SJSA1 (cell line): ENCODE measurements at regions not wholly inside any gene's neighbourhood (a gene's known extent, or its start where the extent isn't known, plus 50 kb on each side); places are given as distances from the start of the nearest gene placed in this dataset.

Experiments used
- DNase-seq, 2 experiments: peaks; one replicate each; pipeline ENCODE4 v3.0.0-alpha.2; 2015 to 2020; ENCODE audit warnings: low spot score in 2 of 2, low read depth in 1 of 2
- H3K27ac ChIP-seq: fragments of 250-450 bp; sonication (Bioruptor Pico); 2 replicates; pipeline ENCODE4 v1.5.1; 2020; ENCODE audit warnings: mild to moderate bottlenecking, moderate library complexity
- H3K27me3 ChIP-seq: fragments of 250-450 bp; sonication (Bioruptor Pico); replicated peaks from 2 replicates; pipeline ENCODE4 v1.5.1; 2020; ENCODE audit warnings: mild to moderate bottlenecking, moderate library complexity
- H3K36me3 ChIP-seq: fragments of 250-450 bp; sonication (Bioruptor Pico); 2 replicates; pipeline ENCODE4 v1.5.1; 2020; ENCODE audit warnings: mild to moderate bottlenecking
- H3K4me1 ChIP-seq: fragments of 250-450 bp; sonication (Bioruptor Pico); replicated peaks from 2 replicates; pipeline ENCODE4 v1.6.1; 2021; ENCODE audit warnings: mild to moderate bottlenecking
- H3K4me3 ChIP-seq: fragments of 250-450 bp; sonication (Bioruptor Pico); 2 replicates; pipeline ENCODE4 v1.5.1; 2020; ENCODE audit warnings: mild to moderate bottlenecking
- H3K9me3 ChIP-seq: fragments of 250-450 bp; sonication (Bioruptor Pico); replicated peaks from 2 replicates; pipeline ENCODE4 v1.5.1; 2020; ENCODE audit warnings: mild to moderate bottlenecking

GRCh38 chr12:67001251-67001650 is 267.9 kb upstream of the CAND1 start:
- DNase-seq = no peak
- H3K36me3 ChIP-seq = no peaks in the 10 kb centered on the region
- H3K4me3 ChIP-seq = no peak overlapping the region

DNA sequence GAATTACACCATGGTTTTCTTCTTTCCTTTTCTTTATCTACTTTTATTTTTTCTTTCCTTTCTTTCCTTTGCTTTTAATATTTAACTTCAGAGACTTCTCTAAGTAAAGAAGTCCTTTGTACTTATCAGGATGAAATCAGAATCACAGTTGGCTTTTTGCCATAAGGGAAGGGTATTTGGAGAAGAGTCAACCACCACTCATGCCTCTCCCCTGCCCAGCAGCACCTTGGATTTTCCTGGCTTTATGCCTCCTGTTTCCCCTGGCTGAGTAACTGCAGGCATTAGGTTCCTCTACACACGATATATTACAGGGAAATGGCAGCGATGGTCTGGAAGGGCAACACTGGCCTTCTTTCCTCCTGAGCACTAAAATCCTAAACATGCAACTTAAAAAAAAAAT is 266.4 kb upstream of the CAND1 start:
- H3K4me1 ChIP-seq = no peaks in the 10 kb centered on the region
- H3K4me3 ChIP-seq = no peak overlapping the region
- no peak for DNase-seq
- H3K27ac ChIP-seq = no peak overlapping the region
- H3K9me3 ChIP-seq = no peaks in the 10 kb centered on the region
- no peaks in the 10 kb centered on the region for H3K36me3 ChIP-seq
- peaks cover 17% of the 10 kb centered on the region; the same call in 1 of the 2 replicates for H3K27me3 ChIP-seq

More at GRCh38 chr12:67001251-67001650, 267.9 kb upstream of the CAND1 start:
- Histone ChIP-seq H3K27me3 (peaks cover 15% of the 10 kb centered on the region; the same call in 1 of the 2 replicates), H3K27ac (no peak overlapping the region), H3K4me1 (no peaks in the 10 kb centered on the region), H3K9me3 (no peaks in the 10 kb centered on the region)

DNA sequence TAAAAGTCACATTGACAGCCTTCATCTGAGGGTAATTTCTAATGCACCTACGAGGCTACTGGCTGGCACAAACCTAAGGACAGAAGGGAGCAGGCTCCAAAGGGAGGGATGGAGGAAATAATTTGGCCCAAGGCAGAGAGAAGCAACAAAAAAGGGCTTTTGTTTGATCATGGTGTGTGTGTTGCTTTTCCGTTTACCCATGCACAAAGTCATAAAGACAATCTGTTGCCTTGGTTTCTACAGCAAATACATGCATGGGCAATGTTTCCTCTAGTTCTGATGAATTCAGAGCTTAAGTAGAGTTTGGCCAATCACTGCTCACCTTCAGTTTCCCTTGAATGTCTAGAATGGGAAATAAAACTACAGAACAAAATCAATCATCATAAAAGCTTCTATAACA is 262.5 kb upstream of the CAND1 start:
- Histone ChIP-seq H3K9me3 (no peaks in the 10 kb centered on the region), H3K27me3 (peaks cover 20% of the 10 kb centered on the region; the same call in 1 of the 2 replicates), H3K36me3 (no peaks in the 10 kb centered on the region), H3K4me1 (no peaks in the 10 kb centered on the region), H3K4me3 (no peak overlapping the region), H3K27ac (no peak overlapping the region)
- DNase-seq = no peak

GRCh38 chr12:67014642-67015041 is 254.5 kb upstream of the CAND1 start:
- H3K9me3 ChIP-seq = no peaks in the 10 kb centered on the region

DNA sequence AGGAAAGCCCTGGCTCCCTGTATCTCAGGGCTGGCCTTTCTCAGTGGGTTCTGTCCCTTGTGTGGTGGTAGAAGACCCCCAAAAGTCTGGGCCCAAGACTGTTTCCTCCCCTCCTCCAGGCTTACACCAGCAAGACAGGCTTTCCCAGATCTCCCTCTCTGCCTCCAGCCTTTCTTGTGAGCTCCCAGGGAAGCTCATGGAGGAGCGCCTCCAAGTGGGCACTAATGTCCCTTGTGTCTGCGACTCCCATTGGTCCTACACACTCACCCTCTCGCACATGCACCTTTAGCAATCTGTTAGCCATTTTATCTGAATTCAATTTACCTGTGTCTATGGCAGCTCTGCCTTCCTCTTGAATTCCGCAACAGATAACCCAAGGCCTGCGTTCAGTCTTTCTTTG is 251.1 kb upstream of the CAND1 start:
- Histone ChIP-seq H3K9me3 (no peaks in the 10 kb centered on the region), H3K4me1 (no peaks in the 10 kb centered on the region), H3K4me3 (no peak overlapping the region), H3K27me3 (peaks cover 5% of the 10 kb centered on the region; the same call in 1 of the 2 replicates), H3K27ac (no peak overlapping the region), H3K36me3 (no peaks in the 10 kb centered on the region)
- no peak for DNase-seq

More at GRCh38 chr12:67014642-67015041, 254.5 kb upstream of the CAND1 start:
- no peak for DNase-seq
- H3K27me3 ChIP-seq = peaks cover 3% of the 10 kb centered on the region; the same call in 1 of the 2 replicates
- no peak overlapping the region for H3K27ac ChIP-seq
- H3K4me3 ChIP-seq = no peak overlapping the region
- H3K4me1 ChIP-seq = no peaks in the 10 kb centered on the region
- H3K36me3 ChIP-seq = no peaks in the 10 kb centered on the region

- H3K9me3 ChIP-seq = no peaks in the 10 kb centered on the region
- no peak for DNase-seq
Measured at GRCh38 chr12:67019070-67019469, 250.1 kb upstream of the CAND1 start.

GRCh38 chr12:67025543-67026114 is 243.5 kb upstream of the CAND1 start:
- H3K4me1 ChIP-seq = no peaks in the 10 kb centered on the region
- H3K27me3 ChIP-seq = peaks cover 10% of the 10 kb centered on the region
- DNase-seq = peak in 1 of 2 experiments; percentile 40
- no peak overlapping the region for H3K27ac ChIP-seq
- H3K4me3 ChIP-seq = no peak overlapping the region
- H3K9me3 ChIP-seq = no peaks in the 10 kb centered on the region
- H3K36me3 ChIP-seq = no peaks in the 10 kb centered on the region

More at GRCh38 chr12:67019070-67019469, 250.1 kb upstream of the CAND1 start:
- Histone ChIP-seq H3K36me3 (no peaks in the 10 kb centered on the region), H3K27ac (no peak overlapping the region), H3K4me1 (no peaks in the 10 kb centered on the region), H3K4me3 (no peak overlapping the region), H3K27me3 (peaks cover 5% of the 10 kb centered on the region)

DNA sequence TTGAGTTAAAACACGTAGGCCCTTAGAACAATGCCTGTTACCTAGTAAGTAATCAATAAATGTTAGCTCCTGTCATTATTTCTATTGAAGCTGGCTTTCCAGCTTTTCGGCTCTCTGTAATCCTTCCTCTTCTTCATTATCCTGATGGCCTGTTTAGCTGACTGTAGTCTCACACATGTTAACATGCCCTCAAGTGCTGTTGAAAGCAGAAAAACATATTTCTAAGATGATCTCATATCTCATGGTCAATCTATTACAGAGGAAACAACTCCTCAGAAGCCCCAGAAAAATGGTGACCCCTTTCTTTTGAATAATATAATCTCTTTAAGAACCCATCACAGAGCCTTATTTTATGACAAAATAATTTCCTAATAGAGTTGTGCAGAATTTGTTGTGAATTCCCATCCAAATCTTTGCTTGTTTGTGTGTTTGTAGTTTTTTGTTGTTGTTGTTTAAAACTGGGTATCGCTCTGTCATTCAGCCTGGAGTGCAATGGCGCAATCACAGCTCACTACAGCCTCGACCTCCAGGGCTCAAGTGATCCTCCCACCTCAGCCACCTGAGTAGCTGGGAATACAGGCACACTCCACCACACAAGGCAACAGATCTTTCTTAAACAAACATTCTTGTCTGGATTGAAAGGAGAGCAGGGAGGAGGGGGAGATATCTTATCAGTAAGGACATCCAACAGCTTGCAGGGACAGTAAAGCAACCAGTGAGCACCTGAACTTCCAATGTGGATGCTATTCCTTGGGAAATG is 242.5 kb upstream of the CAND1 start:
- Histone ChIP-seq H3K27ac (no peak overlapping the region), H3K27me3 (peaks cover 10% of the 10 kb centered on the region), H3K36me3 (no peaks in the 10 kb centered on the region), H3K4me3 (no peak overlapping the region), H3K4me1 (no peaks in the 10 kb centered on the region), H3K9me3 (no peaks in the 10 kb centered on the region)
- no peak for DNase-seq

GRCh38 chr12:67028529-67028928 is 240.6 kb upstream of the CAND1 start:
- Histone ChIP-seq H3K4me1 (no peaks in the 10 kb centered on the region), H3K4me3 (no peak overlapping the region), H3K36me3 (no peaks in the 10 kb centered on the region), H3K27me3 (peaks cover 5% of the 10 kb centered on the region), H3K9me3 (no peaks in the 10 kb centered on the region), H3K27ac (no peak overlapping the region)
- DNase-seq = no peak

DNA sequence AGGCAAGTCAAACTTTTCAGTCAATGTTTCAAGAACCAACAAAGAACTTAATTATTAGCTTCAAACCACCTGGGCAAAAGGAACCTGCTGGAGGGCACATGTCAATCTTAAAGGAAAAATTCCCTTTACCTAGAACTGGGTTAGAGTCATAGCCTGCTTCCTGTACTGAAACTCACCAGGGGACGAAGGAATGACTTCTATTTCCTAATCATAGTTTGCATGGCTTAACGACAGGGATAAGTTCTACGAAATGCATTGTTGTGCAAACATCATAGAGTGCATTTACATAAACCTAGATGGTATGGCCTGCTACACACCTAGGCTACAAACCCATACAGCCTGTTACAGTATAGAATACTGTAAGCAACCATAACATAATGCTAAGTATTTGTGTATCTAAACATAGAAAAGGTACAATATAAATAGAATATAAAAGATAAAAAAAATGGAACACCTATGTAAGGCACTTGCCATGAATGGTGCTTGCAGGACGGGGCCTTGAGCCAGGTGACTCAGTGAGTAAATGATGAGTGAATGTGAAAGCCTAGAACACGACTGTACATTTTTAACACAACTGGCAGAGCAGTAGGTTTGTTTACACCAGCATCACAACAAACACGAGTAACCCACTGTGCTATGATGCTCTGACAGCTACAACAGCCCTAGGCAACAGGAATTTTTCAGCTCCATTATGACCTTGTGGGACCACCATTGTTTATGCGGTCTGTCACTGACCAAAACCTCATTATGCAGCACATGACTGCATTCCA is 234.9 kb upstream of the CAND1 start:
- DNase-seq = no peak
- H3K4me3 ChIP-seq = no peak overlapping the region
- H3K27me3 ChIP-seq = no peaks in the 10 kb centered on the region
- H3K27ac ChIP-seq = no peak overlapping the region
- no peaks in the 10 kb centered on the region for H3K36me3 ChIP-seq
- H3K9me3 ChIP-seq = no peaks in the 10 kb centered on the region
- peaks cover 17% of the 10 kb centered on the region for H3K4me1 ChIP-seq

- Histone ChIP-seq H3K27ac (no peak overlapping the region), H3K4me1 (peaks cover 25% of the 10 kb centered on the region), H3K27me3 (no peaks in the 10 kb centered on the region), H3K36me3 (no peaks in the 10 kb centered on the region), H3K9me3 (no peaks in the 10 kb centered on the region), H3K4me3 (no peak overlapping the region)
- DNase-seq = no peak
Measured at GRCh38 chr12:67035121-67035520, 234.0 kb upstream of the CAND1 start.

GRCh38 chr12:67038486-67038885 is 230.7 kb upstream of the CAND1 start:
- no peak overlapping the region for H3K4me3 ChIP-seq
- no peak overlapping the region for H3K27ac ChIP-seq
- no peaks in the 10 kb centered on the region for H3K36me3 ChIP-seq
- no peaks in the 10 kb centered on the region for H3K27me3 ChIP-seq
- H3K4me1 ChIP-seq = peaks cover 45% of the 10 kb centered on the region
- DNase-seq = peak in 1 of 2 experiments; percentile 65
- no peaks in the 10 kb centered on the region for H3K9me3 ChIP-seq

- Histone ChIP-seq H3K27me3 (no peaks in the 10 kb centered on the region), H3K27ac (no peak overlapping the region), H3K9me3 (no peaks in the 10 kb centered on the region), H3K4me3 (no peak overlapping the region), H3K36me3 (no peaks in the 10 kb centered on the region), H3K4me1 (peaks cover 57% of the 10 kb centered on the region)
- DNase-seq = no peak
Measured at GRCh38 chr12:67039995-67040860, 228.9 kb upstream of the CAND1 start.
